ENCODE measurements at regions not wholly inside any gene's neighbourhood (a gene's known extent, or its start where the extent isn't known, plus 50 kb on each side); places are given as distances from the start of the nearest gene placed in this dataset.

GRCh38 chr17:13197586-13197985 lies 179.8 kb upstream of the ELAC2 start:
- TF ChIP-seq, protein P1, sequence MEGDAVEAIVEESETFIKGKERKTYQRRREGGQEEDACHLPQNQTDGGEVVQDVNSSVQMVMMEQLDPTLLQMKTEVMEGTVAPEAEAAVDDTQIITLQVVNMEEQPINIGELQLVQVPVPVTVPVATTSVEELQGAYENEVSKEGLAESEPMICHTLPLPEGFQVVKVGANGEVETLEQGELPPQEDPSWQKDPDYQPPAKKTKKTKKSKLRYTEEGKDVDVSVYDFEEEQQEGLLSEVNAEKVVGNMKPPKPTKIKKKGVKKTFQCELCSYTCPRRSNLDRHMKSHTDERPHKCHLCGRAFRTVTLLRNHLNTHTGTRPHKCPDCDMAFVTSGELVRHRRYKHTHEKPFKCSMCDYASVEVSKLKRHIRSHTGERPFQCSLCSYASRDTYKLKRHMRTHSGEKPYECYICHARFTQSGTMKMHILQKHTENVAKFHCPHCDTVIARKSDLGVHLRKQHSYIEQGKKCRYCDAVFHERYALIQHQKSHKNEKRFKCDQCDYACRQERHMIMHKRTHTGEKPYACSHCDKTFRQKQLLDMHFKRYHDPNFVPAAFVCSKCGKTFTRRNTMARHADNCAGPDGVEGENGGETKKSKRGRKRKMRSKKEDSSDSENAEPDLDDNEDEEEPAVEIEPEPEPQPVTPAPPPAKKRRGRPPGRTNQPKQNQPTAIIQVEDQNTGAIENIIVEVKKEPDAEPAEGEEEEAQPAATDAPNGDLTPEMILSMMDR (IDR thresholded peaks at IDR 0.05) = no peak
- TF ChIP-seq POLR2A (IDR thresholded peaks at IDR 0.05) = no peak

Measured in esophagus squamous epithelium (tissue), 4 donors.